Activated CD4-positive, alpha-beta T cell treated with anti-CD3 and anti-CD28 coated beads for 1 hour (primary cell): ENCODE measurements at regions not wholly inside any gene's neighbourhood (a gene's known extent, or its start where the extent isn't known, plus 50 kb on each side); places are given as distances from the start of the nearest gene placed in this dataset.
"Not testable (repeated sequence)": the region's sequence is repeated elsewhere in the genome, so short reads cannot be mapped to it uniquely, and the experiment has no call there.

ENCODE experiments used
- DNase-seq: peaks from one replicate; pipeline ENCODE4 v3.0.0-alpha.2; 2020

- no peak for DNase-seq
Observed at GRCh38 chr3:110567029-110567428, 504.6 kb upstream of the NECTIN3 start.

DNA sequence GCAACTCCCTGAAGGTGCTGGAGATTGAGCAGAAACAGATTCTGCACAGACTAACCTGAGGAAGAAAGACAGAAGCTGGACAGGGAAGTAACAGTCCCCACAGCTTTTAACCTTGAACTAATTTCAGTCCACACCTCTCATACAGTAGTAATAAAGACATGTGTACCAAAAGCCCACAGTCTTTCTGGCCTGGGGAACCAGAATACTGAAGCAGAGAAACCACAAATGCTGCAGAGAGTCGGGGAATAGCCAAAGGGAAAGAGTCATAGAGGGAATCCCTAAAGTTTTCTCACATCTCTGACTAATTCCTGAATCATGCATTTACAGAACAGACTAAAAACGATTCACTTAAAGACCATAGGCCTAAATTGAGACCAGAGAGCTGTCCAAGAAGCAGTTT is 503.4 kb upstream of the NECTIN3 start:
- DNase-seq, result no peak

DNA sequence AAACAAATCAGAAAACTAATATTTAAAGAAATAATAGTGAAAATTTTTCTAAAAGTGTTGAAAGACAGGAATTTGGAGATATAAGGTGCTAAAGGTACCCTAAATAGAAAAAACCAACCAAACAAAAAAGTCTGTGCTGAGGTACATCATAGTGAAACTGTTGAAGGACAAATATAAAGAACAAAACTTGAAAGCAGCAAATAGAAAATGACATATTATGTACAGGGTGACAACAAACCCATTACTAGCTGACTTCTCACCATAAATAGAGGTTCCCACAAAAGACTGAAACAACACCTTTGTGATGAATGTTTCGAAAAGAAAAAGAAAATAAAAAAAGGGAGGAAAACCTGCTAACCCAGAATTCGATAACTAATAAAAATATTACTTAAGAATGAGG is 502.5 kb upstream of the NECTIN3 start:
- DNase-seq, result no peak

DNA sequence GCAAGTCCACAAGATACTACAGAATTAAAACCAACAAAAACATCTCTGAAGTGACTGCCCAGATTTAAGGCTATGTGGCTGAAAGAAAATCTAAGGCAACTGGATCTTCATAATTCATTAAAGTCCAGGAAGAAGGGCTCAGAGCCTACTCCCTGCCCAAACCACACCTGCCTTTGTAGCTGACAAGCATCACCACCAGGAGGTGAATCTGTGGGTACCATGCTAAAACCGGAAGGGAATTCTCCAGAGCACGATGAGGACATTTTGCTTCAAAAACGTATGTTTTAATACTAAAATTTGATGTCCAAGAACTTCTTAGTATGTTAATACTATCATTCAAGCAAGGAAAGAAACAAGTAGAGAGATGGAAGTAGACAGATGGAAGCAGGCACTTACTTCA is 495.9 kb upstream of the NECTIN3 start:
- no peak for DNase-seq

DNA sequence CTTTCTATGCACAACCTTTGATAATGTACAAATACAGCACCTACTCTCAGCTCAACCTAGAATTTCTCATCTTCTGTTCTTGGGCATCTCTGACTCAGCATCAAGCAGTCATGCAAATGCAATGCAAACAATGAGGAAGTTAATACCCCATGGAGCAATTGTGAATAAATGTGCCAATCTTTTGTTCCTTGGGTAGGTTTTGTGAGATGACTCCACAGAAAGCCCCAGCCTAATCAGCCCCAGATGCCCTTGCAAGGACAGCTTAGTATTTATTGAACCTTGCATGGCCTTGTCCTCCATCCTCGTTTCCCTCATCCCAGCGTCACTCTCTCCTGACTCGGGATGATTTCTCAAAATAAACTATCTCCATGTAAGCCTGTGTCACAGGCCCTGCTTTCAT is 494.7 kb upstream of the NECTIN3 start:
- no peak for DNase-seq

- no peak for DNase-seq
Observed at GRCh38 chr3:110577854-110578253, 493.8 kb upstream of the NECTIN3 start.

- DNase-seq, result no peak
Observed at GRCh38 chr3:110579840-110580550, 491.6 kb upstream of the NECTIN3 start.

DNA sequence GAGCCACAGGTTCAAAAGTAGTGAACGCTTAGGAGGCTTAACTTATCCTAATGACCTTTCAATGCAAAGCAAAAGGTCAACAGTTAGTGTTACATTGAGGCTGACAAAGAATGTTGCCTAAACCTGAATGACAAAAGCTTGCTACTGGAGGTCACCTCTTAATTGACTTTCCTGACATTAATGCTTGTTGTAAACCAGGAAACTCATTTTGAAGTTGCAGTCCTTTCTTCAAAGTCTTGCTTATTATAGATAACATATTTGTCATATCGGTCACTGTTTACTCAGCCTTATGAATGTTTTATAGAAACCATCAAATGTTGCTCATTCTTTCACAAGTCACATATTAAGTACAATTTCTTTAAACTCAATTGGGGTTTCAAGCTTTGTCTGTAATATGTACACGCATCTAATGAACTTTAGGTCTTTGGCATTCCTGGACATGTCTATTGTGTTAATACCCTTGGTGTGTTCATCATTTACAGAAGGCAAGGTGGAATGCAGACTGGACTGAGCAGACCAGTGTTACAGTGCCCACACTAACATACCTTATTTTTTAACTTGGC is 488.2 kb upstream of the NECTIN3 start:
- DNase-seq, result no peak

GRCh38 chr3:110588906-110589305 is 482.7 kb upstream of the NECTIN3 start:
- no peak for DNase-seq

- DNase-seq, result no peak
Observed at GRCh38 chr3:110589341-110589740, 482.3 kb upstream of the NECTIN3 start.

GRCh38 chr3:110593749-110594148 is 477.9 kb upstream of the NECTIN3 start:
- DNase-seq, result no peak

GRCh38 chr3:110598847-110599490 is 472.6 kb upstream of the NECTIN3 start:
- no peak for DNase-seq

DNA sequence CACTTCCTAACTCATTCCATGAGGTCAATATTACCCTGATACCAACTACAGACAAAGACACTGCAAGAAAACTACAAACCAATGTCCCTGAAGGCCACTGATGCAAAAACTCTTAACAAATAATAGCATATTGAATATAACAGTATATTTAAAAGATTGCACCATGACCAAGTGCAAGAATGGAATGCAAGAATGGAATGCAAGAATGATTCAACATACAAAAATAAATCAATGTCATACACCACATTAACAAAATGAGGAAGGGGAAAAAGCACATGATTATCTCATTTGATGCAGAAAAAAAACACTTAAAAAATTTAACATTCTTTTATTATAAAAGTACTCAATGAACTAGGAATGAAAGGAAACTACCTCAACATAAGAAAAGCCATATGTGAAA is 463.1 kb upstream of the NECTIN3 start:
- DNase-seq, result no peak

GRCh38 chr3:110612045-110612444 is 459.6 kb upstream of the NECTIN3 start:
- no peak for DNase-seq

DNA sequence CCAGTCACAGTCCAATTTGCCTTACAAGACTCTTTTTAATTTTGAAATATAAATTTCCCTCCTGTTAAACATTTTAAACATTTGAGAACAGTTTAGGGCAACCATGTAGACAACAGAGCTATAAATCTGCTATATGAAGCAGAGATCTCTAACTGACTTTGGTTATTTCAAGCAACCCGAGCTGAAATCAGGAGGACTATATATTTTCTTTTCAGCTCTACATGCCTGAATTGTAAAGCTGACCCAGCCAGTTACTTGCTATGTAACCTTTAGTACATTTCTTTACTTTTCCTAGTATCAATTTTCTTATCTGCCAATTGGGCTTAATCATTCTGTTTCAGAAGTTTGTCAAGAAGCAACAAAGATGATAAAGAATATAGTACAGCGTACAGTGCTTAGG is 457.4 kb upstream of the NECTIN3 start:
- DNase-seq, result no peak

GRCh38 chr3:110615454-110615853 is 456.2 kb upstream of the NECTIN3 start:
- no peak for DNase-seq

DNA sequence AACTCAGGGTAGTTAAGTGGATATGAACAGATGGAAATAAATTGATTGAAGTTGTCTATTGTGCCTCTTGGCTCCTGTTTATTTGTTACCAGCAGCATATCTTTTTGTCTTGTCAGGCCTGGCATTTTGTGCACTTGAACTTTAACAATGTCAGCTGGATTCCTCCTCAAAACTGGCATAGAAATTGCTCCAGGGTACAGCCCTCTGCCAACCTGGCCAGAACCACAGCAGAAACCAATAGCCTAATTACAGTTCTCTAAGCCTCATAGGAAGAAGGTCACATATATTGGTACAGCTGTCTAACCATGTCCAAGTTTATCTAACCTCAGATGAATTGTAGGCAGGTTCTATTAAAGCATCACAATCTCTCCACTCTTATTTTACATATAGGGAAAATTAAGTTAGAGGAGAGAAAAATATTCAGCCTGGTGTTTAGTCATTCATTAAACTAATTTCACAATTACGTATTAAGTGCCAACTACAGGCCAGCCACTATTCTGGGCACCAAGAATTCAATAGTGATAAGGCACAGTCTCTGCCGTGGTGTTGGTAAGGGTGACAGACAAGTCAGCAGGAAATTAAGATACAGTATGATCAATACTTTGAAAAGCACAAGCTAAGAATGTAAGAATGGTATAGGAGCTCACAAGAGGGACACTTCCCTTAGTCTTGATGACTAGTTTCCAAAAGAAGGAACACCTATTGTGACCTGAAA is 452.9 kb upstream of the NECTIN3 start:
- DNase-seq, result no peak

DNA sequence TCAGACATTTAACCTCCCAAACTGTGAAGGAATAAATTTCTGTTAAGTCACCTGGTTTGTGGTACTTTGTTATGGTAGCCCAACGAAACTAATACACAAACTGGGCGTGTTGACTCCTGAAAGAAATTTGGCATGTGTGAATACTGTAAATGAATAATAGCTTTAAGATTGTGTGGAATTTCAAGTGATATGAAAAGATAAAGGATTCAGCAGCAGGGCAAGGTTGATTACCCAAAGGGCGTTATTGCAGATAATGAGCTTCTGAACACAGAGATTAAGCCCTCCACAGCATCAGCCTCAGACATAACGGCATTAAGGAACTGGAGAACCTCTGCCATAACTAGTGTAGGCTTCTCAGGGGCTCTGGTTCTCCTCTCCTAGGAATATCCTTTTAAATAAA is 451.5 kb upstream of the NECTIN3 start:
- DNase-seq, result no peak

GRCh38 chr3:110623571-110623970 is 448.0 kb upstream of the NECTIN3 start:
- no peak for DNase-seq

DNA sequence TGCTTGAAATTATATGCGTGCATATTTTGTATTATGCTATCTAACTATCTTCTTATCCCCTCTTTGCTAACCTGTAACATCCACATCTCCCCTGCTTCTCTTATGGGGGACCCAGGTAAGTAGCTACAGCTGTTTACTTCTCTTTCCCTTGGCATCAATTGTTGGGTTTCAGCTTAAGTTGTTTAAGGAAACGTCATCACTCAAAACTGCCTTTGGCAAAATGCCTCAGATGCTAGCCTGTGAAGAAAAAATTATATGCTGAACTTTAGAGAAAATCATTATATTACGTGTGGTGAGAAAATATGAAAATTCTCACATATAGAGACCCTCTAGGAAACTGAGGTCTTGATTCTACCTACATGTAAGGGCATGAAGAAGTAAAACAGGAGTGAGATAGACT is 447.0 kb upstream of the NECTIN3 start:
- no peak for DNase-seq

- DNase-seq, result no peak
Observed at GRCh38 chr3:110625201-110625747, 446.3 kb upstream of the NECTIN3 start.

- DNase-seq, result not testable (repeated sequence)
Observed at GRCh38 chr3:110626652-110627111, 444.9 kb upstream of the NECTIN3 start.

GRCh38 chr3:110628650-110629301 is 442.8 kb upstream of the NECTIN3 start:
- no peak for DNase-seq
